DMS53 (cell line): ENCODE measurements at regions not wholly inside any gene's neighbourhood (a gene's known extent, or its start where the extent isn't known, plus 50 kb on each side); places are given as distances from the start of the nearest gene placed in this dataset.
"Not testable (repeated sequence)": the region's sequence is repeated elsewhere in the genome, so short reads cannot be mapped to it uniquely, and the experiment has no call there.

ENCODE experiments used
- DNase-seq: peaks from one replicate; lab custom pipeline; 2025; lab: John Stamatoyannopoulos, UW

DNA sequence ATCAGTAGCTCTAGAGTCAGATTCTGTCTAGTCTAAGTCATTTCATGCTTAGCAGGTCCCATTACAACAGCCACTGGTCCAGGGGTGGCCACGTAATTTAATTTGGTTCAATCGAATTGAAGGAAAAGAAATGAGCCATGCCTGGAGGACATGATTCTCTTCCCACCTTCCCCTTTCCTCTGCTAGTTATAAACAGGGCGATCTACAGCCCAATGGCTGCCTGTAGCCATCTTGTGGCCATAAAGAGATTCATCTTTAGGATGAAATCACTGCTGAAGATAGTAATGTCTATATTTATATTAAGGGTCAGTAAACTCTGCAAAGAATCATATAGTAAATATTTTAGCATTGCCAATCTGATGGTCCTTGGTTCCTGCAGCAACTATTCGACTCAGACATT, 107.4 kb downstream of the SPDYE17 start:
- DNase-seq = peak; percentile 50

DNA sequence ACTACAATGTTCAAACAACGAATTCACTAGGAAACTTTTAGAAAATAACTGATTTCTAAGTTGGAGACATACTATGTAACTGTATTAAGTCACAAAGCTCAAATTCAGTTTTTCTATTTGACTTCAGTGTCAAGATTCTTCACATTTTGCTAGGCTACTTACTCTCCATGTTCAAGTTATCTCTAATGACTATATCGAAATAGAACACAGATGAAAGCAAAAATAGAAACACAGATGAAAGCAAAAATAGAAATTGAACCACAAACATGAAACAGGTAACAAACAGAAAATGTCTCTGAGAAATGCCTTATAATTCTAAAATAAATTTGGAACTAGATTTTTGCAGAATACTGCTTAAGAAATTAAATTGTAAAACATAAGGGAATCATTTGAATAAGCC, 113.5 kb downstream of the SPDYE17 start:
- DNase-seq = not testable (repeated sequence)

DNA sequence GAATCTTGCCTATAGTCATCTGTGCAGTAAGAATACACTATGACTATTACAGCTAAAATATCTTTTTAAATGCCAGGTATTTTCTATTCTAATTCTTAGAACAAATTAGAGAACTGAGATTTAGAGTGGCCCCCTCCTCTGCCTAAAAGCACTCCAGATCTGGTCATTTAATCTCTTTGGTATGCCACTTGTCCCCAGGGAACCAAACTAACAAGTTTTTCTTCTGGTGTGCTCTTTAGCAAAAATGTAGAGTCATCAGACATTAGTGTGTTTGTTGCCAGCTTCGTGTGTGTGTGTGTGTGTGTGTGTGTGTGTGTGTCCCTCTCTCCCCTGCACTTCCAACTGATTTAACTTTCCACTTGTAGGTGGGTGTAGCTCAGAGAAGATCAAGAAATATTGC, 117.8 kb downstream of the SPDYE17 start:
- DNase-seq = peak; percentile 57

DNA sequence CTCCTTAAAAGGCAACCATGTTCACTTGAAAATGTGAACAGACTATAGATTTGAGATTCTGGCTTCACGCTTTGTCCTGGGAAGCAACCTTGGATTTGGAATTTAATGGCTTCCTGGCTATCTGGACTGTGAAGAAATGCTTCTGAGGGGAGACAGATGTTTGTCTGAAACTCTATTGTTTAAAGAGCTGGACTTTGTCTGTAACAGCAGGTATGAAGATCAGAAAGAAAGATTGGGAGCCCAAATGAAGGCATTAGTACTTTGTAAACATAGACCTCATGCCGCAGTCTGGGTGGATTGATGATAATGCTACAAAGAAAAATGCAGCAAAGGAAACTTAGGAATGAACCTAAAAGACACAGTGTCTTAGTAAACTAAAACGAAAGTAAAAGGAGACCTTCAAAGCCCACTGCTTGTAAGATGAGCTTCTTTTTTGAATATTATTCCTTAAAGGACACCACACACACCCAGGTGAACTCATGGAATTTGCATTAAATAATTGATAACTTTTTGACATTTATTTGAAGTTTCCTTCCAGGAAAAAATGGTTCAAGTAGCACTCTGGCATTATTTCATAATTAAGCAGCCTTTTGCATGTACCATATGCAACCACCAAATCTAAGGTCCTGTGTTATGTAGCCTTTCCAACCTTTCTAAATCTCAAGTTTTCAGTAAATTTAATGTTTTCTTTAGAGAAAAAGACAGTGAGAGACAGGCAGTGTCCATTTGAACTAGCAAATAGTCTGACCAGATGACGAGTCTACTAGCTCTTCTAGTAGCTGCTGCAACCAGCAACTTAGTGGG, 119.9 kb downstream of the SPDYE17 start:
- DNase-seq = not testable (repeated sequence)

DNA sequence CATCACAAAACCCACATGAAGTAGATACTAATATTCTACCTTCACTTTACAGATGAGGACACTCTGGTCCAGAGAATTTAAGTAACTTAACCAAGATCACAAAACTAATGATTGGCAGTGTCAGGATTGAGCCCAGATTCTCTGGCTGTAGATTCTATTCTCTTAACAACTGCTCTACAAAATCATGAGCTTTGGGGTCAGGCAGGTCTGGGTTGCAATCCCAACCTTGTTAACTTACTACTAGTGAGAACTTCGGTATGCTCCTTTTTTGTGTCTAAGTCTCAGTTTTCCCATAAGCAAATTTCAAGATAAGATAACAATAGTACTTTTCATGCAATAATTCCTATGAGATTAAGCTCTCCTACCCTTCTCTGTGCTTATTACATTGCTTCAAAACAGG, 127.5 kb downstream of the SPDYE17 start:
- not testable (repeated sequence) for DNase-seq

DNA sequence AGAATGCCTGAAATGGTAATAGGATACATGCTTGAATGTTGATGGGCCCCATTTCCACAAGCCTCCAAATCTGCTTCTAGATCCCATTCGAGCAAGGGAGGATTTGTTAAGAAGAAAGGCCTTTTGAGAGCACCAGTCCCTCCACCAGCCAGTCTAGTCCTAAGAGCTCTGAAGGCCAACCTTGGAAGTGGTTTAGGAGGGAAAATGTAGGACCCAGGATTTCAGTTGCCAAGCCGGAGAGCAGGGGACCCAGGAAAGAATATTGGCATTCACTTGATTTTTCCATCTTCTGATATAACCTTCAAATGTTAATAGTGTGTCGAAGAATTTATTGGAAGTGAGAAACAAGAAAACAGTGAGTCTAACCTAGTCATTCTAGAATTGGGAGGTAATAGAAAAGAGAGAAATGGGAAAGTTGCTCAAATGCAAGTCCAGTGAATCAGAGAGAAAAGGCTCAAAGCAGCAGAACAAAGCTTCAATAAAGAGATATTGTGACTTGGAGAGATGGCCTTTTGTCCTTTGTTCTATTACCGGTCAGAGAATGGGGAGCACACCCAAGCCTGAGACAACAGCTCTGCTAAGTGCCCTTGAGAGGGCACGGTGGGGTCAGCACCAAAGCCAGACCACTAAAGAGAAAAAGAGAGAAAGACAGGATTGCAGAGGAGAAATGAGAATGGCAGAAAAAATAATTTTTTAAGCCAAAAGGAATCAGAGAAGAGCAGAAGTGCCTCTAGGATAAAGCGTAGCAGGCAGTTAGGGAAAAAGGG, 130.0 kb downstream of the SPDYE17 start:
- not testable (repeated sequence) for DNase-seq

DNA sequence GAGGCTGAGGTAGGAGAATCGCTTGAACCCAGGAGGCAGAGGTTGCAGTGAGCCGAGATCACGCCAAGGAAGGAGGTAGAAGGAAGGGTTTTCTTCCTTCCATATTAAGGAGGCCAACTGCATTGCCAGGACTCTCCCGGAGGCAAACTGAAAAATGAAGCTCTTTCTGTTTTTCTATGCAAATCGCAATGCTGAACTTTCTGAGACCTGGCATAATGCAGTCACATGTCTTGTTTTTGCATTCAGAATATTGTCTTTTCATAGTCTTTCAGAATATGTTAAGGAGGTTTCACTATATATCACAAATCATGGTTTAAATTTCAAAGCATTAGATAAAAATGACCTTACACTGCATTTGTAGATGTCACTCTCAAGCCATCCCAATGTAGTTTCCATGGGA, 133.4 kb downstream of the SPDYE17 start:
- DNase-seq = not testable (repeated sequence)

DNA sequence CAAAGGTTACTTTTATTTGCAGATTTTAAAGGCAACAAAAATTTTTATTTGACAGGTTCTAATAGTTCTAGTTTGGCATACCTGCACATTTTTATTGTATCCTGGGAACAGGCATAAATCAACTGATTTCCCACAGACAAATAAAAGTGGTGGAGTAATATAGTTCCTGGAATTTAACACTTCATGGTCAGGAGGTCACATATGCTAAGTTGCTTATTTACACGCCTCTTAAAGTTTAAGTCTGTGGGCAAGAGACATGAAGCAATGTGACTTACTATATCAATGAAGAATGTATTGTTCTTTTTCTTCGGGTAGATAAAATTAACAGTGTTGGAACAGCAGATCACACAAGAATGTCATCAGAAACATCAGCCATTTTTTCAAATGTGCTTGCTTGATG, 135.2 kb downstream of the SPDYE17 start:
- DNase-seq = not testable (repeated sequence)

DNA sequence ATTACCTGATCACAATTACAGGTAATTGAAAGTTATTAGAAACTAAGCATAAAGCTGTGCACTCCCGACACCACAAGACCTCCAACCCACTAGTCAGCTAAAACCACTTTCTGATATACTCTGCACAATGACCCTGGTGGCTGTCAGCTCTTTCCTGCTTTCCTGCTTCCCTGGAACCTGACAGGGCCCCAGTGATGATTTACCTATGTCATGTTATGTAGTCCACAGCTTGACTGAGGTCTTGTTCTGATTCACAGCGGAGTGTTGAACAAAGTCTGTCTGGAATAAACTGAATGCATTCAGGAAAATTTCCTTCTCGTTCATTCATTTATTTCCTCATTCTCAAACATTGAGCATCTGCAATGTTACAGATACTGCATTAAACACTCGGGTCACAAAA, 136.5 kb downstream of the SPDYE17 start:
- not testable (repeated sequence) for DNase-seq

DNA sequence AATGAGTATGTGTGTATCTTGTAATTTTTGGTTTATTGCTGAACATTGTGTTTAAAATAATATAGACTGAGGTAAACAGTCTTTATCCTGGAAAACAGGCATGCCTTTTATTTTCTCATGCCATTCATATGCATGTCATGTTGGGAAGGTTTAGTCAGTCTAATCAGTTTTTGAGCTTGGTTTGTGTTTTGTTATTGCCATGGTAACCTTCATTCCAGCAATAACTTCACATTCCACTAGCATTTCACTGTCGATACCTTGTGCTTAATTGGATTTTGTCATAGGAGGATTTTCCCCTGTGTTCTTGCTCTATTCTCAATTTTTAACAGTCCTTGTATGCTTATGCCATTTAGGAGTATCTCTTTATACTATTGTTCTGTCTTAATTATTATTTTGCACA, 140.4 kb downstream of the SPDYE17 start:
- not testable (repeated sequence) for DNase-seq

DNA sequence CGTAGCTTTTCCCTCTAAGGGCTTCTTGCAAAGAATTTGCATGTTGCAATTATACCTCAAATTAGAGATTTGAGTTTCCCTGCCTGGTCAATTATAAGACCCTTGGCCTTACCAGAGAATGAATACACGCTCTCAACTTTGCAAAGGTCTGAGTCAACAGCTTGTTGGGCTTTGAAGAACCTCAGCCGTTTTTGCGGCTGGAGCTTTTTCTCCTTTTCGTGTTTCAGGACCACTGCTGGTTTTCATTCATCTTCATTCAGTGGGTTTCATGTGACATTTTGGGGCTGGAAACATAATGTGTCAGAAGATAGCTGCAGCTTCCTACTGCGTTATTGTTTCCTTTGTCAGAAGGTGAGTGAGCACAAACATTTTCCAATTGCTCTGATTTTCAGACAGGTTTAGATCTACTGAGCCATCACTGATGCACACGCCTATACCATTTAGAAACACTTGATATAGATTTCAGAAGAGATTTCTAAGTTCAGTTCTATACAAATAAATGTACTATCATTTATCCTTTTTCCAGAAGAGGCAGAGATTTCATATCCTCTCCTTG, 152.3 kb downstream of the SPDYE17 start:
- not testable (repeated sequence) for DNase-seq

DNA sequence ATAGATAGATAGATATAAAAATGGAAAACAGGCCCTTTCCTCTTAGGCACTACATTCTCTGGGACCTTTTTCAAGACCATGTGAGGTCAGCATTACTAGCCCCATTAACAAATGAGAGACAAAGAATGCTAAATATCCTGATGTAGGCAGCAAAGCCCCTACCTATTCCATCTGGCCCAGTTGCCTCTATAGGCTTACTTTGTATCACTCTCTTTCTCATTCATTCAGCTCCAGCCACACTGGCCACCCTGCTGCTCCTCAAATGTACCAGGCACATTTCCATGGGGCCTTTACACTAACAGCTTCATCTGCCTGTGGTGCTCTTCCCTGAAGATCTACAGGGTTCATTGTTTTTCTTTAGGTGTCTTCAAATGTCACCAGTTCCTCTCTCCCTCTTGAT, 156.4 kb downstream of the SPDYE17 start:
- not testable (repeated sequence) for DNase-seq

DNA sequence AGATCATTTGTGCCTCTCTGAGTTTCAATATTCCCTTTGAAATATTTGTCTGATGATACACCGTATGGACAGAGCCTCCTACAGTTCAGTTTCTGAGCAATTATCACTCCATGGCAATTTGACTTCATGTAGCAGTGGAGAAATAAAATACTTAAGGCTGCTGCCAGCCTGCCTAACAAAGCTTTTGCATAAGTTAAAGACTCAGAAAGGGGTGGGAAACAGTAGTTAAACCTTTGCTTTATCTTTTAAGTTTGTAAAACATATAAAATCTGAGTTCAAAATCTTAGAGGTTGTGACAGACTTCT, 161.7 kb downstream of the SPDYE17 start:
- DNase-seq = not testable (repeated sequence)

DNA sequence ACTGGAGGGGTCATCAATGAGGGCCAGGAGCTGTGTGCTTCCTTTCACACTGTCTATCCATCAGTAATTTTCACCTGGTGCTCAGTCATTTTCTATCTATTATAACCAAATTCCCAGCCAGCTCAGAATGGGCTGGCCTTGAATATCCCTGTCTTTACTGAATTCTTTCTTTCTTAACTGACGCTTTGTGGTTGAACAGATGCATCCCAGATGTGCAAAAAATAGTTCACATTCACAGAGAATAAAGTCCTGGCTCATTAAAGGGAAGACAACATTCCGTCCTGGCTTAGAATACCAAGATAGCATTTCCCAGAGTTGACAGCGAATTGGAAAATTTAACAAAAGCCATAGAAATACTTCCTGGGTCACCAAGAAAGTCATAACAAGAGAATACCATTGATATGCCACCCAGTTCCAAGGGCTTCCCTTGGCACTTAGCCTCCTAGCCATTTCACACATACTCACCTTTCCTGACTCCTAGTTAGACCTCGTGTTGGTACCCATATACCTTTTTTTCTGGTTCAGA, 164.7 kb downstream of the SPDYE17 start:
- not testable (repeated sequence) for DNase-seq

DNA sequence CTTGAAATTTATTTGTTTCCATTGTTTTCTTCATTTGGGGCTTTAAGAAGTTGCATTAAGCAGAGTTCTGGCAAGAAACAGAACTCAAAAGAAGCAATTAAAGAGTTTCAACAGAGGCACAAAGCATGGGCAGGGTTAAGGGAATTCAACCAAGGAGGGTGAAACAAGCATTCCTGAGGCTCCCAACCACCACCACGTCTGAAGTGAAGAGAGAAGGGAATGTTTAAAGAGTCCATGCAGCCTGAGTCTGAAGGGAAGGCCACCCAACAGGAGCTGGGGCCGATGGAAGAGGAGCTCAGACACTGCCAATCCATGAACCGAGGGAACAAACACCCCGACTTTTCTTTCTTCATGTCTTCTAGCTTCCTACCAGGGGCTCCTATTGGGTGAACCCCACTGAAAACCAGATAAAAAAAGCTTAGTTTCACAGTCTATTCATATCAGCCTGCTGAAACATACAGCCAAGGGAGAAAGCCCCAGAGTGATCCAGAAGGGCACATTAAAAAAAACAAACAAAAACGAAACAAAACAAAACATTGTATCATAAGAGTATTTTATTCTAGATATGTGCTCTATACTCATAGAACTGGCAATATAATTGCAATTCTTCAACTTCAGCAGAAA, 168.9 kb downstream of the SPDYE17 start:
- DNase-seq = not testable (repeated sequence)

DNA sequence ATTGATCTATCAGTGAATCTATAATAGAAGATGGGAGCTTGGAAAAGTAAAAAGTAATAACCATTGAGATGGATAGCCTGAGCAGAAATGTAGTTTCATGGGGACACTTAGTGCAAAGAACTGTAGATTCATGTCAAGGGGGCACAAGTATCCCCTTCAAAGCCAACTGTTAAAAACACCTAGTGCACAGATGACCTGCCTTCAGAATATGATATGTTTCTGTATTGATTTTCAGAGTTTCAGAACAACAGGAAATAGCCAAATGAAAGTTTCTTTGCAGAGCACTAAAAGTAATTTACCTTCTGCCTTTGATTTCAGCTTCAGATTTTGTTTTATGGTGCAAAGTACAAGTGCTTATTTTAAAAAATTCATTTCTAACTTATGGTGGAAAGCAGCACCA, 169.9 kb downstream of the SPDYE17 start:
- not testable (repeated sequence) for DNase-seq

DNA sequence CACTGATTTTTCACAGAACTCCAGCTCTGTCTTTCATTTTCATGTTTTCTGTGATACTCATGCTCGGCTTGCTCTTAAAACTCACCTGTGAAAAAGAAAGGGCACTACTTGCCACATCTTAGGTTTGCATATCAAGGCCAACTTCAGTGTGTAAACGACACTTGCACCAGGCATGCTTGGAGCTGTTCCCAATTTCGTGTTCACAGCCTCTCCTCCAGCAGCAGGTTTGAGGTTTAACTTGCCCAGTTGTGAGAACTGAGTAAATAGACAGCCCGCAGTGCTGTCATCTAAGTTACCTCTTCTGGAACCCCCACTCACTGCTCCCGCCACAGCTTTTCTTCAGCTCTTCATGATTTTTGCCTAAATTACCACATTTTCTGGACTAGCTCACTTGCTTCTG, 172.2 kb downstream of the SPDYE17 start:
- DNase-seq = not testable (repeated sequence)

DNA sequence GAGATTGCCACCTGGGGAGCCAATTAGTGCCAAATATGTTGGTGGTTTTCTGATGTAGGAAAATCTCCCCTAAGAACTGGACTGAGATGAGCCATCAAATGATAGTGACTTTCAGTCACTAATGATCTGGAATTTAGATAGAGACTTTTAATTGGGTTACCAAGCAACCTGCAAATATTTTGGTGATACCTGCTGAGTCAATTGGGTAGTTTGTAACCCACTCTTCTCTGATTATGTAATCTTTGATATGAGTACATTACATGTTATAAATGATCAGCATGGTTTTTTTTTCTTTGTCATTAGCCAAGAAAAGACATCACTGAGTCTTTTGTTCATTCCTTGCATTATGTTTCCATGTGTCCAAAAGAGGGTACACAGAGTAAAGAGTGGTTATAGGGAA, 177.5 kb downstream of the SPDYE17 start:
- DNase-seq = not testable (repeated sequence)

DNA sequence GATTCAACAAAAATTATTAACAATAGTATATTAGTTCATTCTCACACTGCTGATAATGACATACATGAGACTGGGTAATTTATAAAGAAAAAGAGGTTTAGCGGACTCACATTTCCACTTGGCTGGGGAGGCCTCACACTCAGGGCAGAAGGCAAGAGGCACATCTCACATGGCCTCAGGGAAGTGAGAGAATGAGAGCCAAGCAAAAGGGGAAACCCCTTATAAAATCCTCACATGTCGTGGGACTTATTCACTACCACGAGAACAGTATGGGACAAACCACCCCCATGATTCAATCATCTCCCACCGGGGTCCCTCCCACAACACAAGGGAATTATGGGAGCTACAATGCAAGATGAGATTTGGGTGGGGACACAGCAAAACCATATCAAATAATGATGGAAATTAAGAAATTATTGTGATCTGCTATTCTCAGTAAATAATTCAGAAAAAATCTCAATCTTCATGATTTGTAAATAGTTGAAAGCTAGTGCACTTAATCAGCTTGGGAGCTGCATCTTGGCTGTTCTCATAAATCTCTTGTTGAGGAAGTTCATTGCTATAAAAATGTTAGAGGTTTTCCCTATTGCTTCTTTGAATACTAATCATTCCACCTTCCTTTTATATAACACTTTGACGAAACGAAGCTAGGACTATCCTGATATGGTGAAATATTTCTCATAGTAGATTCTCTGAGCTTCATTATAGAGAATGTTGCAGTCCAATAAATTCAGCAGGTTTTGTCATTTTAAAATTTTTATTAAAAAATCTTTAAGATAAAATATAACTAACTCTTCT, 179.2 kb downstream of the SPDYE17 start:
- not testable (repeated sequence) for DNase-seq

DNA sequence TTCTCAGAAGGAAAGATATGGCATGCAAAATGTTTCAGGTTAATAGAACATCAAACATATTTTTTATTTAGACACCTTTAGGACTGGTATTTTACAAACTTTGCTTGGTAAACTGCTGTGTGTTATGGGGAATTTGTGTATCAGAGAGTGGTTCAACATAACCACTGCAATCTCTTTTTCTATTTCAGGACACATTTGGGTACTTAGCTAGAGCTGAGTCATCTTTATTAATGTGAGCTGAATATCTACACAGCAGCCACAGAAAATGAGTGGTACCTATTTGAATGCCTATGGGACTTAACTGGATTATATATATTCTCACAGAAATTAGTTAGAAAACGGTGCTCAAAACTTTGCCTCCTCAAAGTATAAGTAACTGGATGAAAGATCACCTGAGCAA, 179.8 kb downstream of the SPDYE17 start:
- not testable (repeated sequence) for DNase-seq

DNA sequence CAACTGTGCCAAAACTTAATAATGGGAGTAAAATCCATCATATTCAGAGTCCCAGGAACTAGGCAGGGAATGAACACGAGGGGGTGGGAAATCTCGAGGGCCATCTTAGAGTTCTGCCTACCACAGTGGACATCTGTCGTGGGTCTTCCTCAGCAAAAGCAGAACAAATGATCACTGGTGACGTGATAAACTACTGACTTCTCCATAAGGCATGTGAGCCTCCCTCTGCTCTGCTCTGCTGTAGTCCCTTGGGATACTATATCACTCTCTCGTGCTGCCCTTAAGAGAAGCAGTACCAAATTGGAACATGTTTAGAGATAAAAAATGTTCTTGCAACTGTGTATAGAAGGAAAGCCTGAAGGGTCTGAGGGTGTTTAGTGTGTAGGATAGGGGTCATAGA, 180.5 kb downstream of the SPDYE17 start:
- not testable (repeated sequence) for DNase-seq
